Prostate gland (tissue), 2 donors: ENCODE measurements at regions not wholly inside any gene's neighbourhood (a gene's known extent, or its start where the extent isn't known, plus 50 kb on each side); places are given as distances from the start of the nearest gene placed in this dataset.

Source experiments
- DNase-seq: peaks from one replicate; pipeline ENCODE4 v3.0.0-alpha.2; 2019; ENCODE audit warnings: low spot score
- H3K27ac ChIP-seq, 2 donors: fragments of 200-600 bp; sonication (generic); 2 replicates each; pipeline ENCODE4 v1.5.1; 2017 to 2019
- H3K27me3 ChIP-seq: fragments of 200-600 bp; sonication (generic); replicated peaks from 2 replicates; pipeline ENCODE4 v1.5.1; 2019; ENCODE audit not compliant: insufficient read depth
- H3K36me3 ChIP-seq, 2 donors: fragments of 200-600 bp; sonication (generic); 1 replicate in 1 of 2; 2 replicates in 1 of 2; pipeline versions ENCODE4 v1.5.1 to v1.8.1; 2017 to 2019
- H3K4me1 ChIP-seq: fragments of 200-600 bp; sonication (generic); replicated peaks from 2 replicates; pipeline ENCODE4 v1.5.1; 2019
- H3K4me3 ChIP-seq, 2 donors: fragments of 200-600 bp; sonication (generic); 2 replicates each; pipeline ENCODE4 v1.5.1; 2017 to 2019
- H3K9me3 ChIP-seq: fragments of 200-600 bp; sonication (generic); 2 replicates; pipeline ENCODE4 v1.5.1; 2017
- CTCF ChIP-seq, 4 experiments: fragments of 200-600 bp in 2 of 4; fragments of 450-650 bp in 2 of 4; sonication (generic) in 2 of 4; IDR thresholded peaks; 1 replicate in 3 of 4; 2 replicates in 1 of 4; pipeline ENCODE4 v1.5.1; 2016 to 2019; ENCODE audit warnings: antibody characterized with exemption in 4 of 4, mild to moderate bottlenecking in 2 of 4, moderate library complexity in 2 of 4
- POLR2A ChIP-seq: fragments of 450-650 bp; IDR thresholded peaks from one replicate; pipeline ENCODE4 v1.6.1; 2016; ENCODE audit warnings: antibody characterized with exemption, mild to moderate bottlenecking
- POLR2AphosphoS5 ChIP-seq: sonication (generic); formaldehyde crosslinking; IDR thresholded peaks from one replicate; pipeline ENCODE4 v1.6.1; 2017; ENCODE audit warnings: antibody characterized with exemption
- WGBS: methylation state at CpG from one replicate; pipeline ENCODE4 v1.1.5; 2018; 5-methylcytosine and 5-hydroxymethylcytosine counted together
- intact Hi-C: fragments of 100-400 bp; cut with DNase I; formaldehyde crosslinking; loops from one replicate; pipeline ENCODE4 v1.14.2; 2022

GRCh38 chr4:183763990-183764754, 105.1 kb downstream of the TRAPPC11 start:
- H3K4me3 ChIP-seq, result no peak overlapping the region
- H3K9me3 ChIP-seq, result no peaks in the 10 kb centered on the region
- TF ChIP-seq POLR2AphosphoS5 (no peak), CTCF (IDR thresholded peaks at IDR 0.05) (no peak), POLR2A (no peak)
- H3K27ac ChIP-seq, result no peak overlapping the region
- no peaks in the 10 kb centered on the region for H3K27me3 ChIP-seq
- WGBS, result 82% methylated on average over 11 of the region's 11 CpGs
- intact Hi-C loops, result no loop called here
- no peaks in the 10 kb centered on the region for H3K36me3 ChIP-seq
- no peak for DNase-seq
- H3K4me1 ChIP-seq, result peaks cover 3% of the 10 kb centered on the region

- DNase-seq, result peak; percentile 61
- no peak for TF ChIP-seq POLR2AphosphoS5
- TF ChIP-seq POLR2A, result no peak
- TF ChIP-seq CTCF (IDR thresholded peaks at IDR 0.05), result no peak
- peak overlapping the region in 1 of 2 donors; percentile 47 for H3K27ac ChIP-seq
- no peaks in the 10 kb centered on the region for H3K36me3 ChIP-seq
- H3K4me3 ChIP-seq, result no peak overlapping the region
- H3K9me3 ChIP-seq, result no peaks in the 10 kb centered on the region
- peaks cover 3% of the 10 kb centered on the region for H3K4me1 ChIP-seq
- intact Hi-C loops, result no loop called here
- 36% methylated on average over 18 of the region's 18 CpGs for WGBS
- H3K27me3 ChIP-seq, result no peaks in the 10 kb centered on the region
Measured at GRCh38 chr4:183765251-183765911, 106.3 kb downstream of the TRAPPC11 start.

GRCh38 chr4:183766140-183766539, 107.0 kb downstream of the TRAPPC11 start:
- Histone ChIP-seq H3K9me3 (no peaks in the 10 kb centered on the region), H3K27ac (no peak overlapping the region), H3K4me3 (no peak overlapping the region), H3K27me3 (no peaks in the 10 kb centered on the region), H3K4me1 (peaks cover 3% of the 10 kb centered on the region), H3K36me3 (no peaks in the 10 kb centered on the region)
- TF ChIP-seq POLR2A (no peak), POLR2AphosphoS5 (no peak), CTCF (IDR thresholded peaks at IDR 0.05) (no peak)
- DNase-seq, result no peak
- intact Hi-C loops, result no loop called here
- 81% methylated on average over 12 of the region's 12 CpGs for WGBS

- intact Hi-C loops, result no loop called here
- 58% methylated on average over 7 of the region's 7 CpGs for WGBS
Measured at GRCh38 chr4:183770906-183771305, 111.8 kb downstream of the TRAPPC11 start.

GRCh38 chr4:183772361-183772760, 113.3 kb downstream of the TRAPPC11 start:
- Histone ChIP-seq H3K4me3 (no peak overlapping the region), H3K36me3 (no peaks in the 10 kb centered on the region), H3K4me1 (no peaks in the 10 kb centered on the region), H3K27me3 (no peaks in the 10 kb centered on the region), H3K27ac (no peak overlapping the region), H3K9me3 (no peaks in the 10 kb centered on the region)
- no peak for DNase-seq
- intact Hi-C loops, result no loop called here
- no peak for TF ChIP-seq POLR2AphosphoS5
- TF ChIP-seq CTCF (IDR thresholded peaks at IDR 0.05), result no peak
- TF ChIP-seq POLR2A, result no peak
- WGBS, result 100% methylated on average over 1 of the region's 1 CpG

More at GRCh38 chr4:183770906-183771305, 111.8 kb downstream of the TRAPPC11 start:
- H3K27ac ChIP-seq, result no peak overlapping the region
- no peaks in the 10 kb centered on the region for H3K27me3 ChIP-seq
- no peak overlapping the region for H3K4me3 ChIP-seq
- no peak for TF ChIP-seq POLR2A
- no peak for DNase-seq
- no peaks in the 10 kb centered on the region for H3K9me3 ChIP-seq
- H3K36me3 ChIP-seq, result no peaks in the 10 kb centered on the region
- no peaks in the 10 kb centered on the region for H3K4me1 ChIP-seq
